ENCODE measurements at regions not wholly inside any gene's neighbourhood (a gene's known extent, or its start where the extent isn't known, plus 50 kb on each side); places are given as distances from the start of the nearest gene placed in this dataset.

DNA sequence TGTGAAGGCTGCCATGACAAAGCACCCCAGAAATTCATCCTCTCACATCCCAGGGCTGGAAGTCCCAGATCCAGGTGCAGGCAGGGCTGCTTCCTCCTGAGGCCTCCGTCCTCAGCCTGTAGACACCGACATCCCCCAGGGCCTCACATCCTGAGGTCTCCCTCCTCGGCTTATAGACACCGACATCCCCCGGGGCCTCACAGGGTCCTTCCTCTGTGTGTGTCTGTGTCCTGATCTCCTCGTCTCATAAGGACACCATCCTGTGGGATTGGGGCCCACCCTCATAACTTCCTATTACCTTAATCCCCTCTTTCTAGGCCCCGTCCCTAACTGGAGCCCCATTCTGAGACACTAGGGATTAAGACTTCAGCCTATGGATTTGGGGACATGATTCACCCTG is 92.0 kb upstream of the SNTG2 start:
- Histone ChIP-seq H3K4me3 (no peak overlapping the region), H3K4me1 (ENCODE audit: insufficient read depth) (no peaks in the 10 kb centered on the region), H3K9me3 (no peaks in the 10 kb centered on the region), H3K27ac (no peak overlapping the region), H3K36me3 (no peaks in the 10 kb centered on the region), H3K27me3 (no peaks in the 10 kb centered on the region)
- DNase-seq = no peak
- intact Hi-C loops (cut with DNase I) = no loop called here
- 84 to 96% (median 92%) methylated on average over 7 of the region's 7 CpGs for WGBS, 3 donors
- no peak for TF ChIP-seq POLR2A (IDR thresholded peaks at IDR 0.05)
- TF ChIP-seq, protein P1, sequence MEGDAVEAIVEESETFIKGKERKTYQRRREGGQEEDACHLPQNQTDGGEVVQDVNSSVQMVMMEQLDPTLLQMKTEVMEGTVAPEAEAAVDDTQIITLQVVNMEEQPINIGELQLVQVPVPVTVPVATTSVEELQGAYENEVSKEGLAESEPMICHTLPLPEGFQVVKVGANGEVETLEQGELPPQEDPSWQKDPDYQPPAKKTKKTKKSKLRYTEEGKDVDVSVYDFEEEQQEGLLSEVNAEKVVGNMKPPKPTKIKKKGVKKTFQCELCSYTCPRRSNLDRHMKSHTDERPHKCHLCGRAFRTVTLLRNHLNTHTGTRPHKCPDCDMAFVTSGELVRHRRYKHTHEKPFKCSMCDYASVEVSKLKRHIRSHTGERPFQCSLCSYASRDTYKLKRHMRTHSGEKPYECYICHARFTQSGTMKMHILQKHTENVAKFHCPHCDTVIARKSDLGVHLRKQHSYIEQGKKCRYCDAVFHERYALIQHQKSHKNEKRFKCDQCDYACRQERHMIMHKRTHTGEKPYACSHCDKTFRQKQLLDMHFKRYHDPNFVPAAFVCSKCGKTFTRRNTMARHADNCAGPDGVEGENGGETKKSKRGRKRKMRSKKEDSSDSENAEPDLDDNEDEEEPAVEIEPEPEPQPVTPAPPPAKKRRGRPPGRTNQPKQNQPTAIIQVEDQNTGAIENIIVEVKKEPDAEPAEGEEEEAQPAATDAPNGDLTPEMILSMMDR (IDR thresholded peaks at IDR 0.05) = no peak

DNA sequence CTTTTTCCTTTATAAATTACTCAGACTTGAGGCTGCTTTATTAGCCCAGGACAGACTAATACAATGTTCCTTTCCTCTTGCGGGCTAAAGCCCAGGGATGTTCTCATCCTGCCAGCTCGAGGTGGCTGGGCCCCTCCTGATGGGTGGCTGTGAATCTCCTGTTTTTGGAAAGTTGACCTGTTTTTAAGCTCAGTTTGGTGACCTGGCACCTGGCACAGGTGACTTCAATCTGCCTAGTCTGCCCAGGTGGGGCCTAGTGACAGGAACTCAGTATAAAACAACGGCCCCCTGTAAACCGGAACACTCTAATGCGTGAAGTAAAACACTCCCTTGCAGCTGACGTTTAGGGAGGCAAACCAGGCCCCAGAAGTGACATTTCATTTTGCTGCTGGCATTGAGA is 92.7 kb upstream of the SNTG2 start:
- H3K9me3 ChIP-seq = no peaks in the 10 kb centered on the region
- intact Hi-C loops (cut with DNase I) = no loop called here
- no peak overlapping the region for H3K27ac ChIP-seq

DNA sequence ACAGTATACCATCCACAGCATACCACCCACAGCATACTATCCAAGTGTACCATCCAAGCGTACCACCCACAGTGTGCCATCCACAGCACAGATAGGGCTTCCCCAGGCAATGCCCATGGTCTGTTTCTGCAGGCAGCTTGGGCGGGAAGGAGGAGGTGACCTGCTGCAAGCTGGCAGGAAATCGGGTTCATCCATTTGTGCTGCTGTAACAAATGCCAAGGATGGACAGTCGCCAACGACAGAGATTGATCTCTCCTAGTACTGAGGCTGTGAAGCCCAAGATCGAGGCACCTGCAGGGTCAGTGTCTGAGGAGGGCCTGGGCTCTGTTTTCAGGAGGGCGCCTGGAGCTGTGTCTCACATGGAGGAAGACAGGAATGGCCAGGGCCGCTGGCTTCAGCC is 93.6 kb upstream of the SNTG2 start:
- no peaks in the 10 kb centered on the region for H3K9me3 ChIP-seq
- H3K27ac ChIP-seq = no peak overlapping the region
- WGBS, 3 donors = 83 to 87% (median 85%) methylated on average over 8 of the region's 8 CpGs
- no peak overlapping the region for H3K4me3 ChIP-seq
- H3K27me3 ChIP-seq = no peaks in the 10 kb centered on the region
- TF ChIP-seq, protein P1 (IDR thresholded peaks at IDR 0.05) = no peak
- TF ChIP-seq EP300 (IDR thresholded peaks at IDR 0.05) (no peak), POLR2A (IDR thresholded peaks at IDR 0.05) (no peak)
- intact Hi-C loops (cut with DNase I) = no loop called here
- no peaks in the 10 kb centered on the region for H3K36me3 ChIP-seq
- DNase-seq = no peak
- no peaks in the 10 kb centered on the region for H3K4me1 ChIP-seq (ENCODE audit: insufficient read depth)

More for the DNA sequence above, 92.7 kb upstream of the SNTG2 start:
- no peak overlapping the region for H3K4me3 ChIP-seq
- TF ChIP-seq POLR2A (IDR thresholded peaks at IDR 0.05) = no peak
- TF ChIP-seq EP300 (IDR thresholded peaks at IDR 0.05) = no peak
- TF ChIP-seq, protein P1 (IDR thresholded peaks at IDR 0.05) = no peak
- no peaks in the 10 kb centered on the region for H3K4me1 ChIP-seq (ENCODE audit: insufficient read depth)
- no peaks in the 10 kb centered on the region for H3K36me3 ChIP-seq
- WGBS, 3 donors = 62 to 73% (median 71%) methylated on average over 6 of the region's 6 CpGs
- no peak for DNase-seq
- H3K27me3 ChIP-seq = no peaks in the 10 kb centered on the region

DNA sequence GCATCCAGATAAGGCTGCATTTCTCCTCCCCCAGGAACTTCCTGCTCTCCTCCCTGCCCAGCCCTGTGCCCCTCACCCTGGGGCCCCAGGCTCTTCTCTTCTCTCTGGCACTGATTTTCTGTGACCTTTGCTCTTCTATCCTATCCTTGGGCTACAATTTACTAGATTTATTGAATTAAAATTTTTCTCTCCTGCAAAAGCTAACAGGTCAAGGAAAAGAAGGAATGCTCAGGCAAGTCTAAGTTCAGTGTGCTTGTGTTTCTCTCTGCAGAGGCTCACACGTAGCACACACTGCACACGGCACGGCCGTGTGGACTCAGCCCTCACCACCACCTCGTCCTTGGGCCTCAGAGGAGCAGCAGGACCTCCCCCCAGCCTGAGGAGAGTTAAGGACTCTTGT is 94.2 kb upstream of the SNTG2 start:
- H3K4me3 ChIP-seq = no peak overlapping the region
- WGBS, 3 donors = 21 to 43% (median 26%) methylated on average over 5 of the region's 5 CpGs
- no peaks in the 10 kb centered on the region for H3K9me3 ChIP-seq
- H3K4me1 ChIP-seq (ENCODE audit: insufficient read depth) = no peaks in the 10 kb centered on the region
- no peaks in the 10 kb centered on the region for H3K27me3 ChIP-seq
- intact Hi-C loops (cut with DNase I) = no loop called here
- H3K36me3 ChIP-seq = no peaks in the 10 kb centered on the region
- DNase-seq = no peak
- TF ChIP-seq EP300 (IDR thresholded peaks at IDR 0.05) = no peak
- TF ChIP-seq POLR2A (IDR thresholded peaks at IDR 0.05) = no peak
- no peak overlapping the region for H3K27ac ChIP-seq

DNA sequence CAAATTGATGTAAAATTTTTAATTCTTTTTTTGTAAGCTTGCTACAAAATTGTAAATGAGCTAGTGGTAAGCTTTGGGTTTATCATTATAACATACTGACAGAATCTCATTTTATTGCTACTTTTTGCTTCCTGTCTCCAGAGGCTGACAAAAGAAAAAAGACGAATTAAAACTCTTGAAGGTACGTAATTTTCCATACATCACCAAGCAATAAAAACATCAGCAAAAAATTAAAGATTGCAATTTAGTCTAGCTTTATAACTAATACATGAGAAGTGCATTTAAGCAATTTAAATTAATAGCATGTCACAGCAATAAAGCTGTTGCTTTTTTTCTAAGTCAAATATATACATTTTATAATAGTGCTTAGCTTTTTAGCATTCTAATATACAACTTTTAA is 94.6 kb upstream of the SNTG2 start:
- Histone ChIP-seq H3K4me1 (ENCODE audit: insufficient read depth) (no peaks in the 10 kb centered on the region), H3K36me3 (no peaks in the 10 kb centered on the region), H3K4me3 (no peak overlapping the region), H3K27ac (no peak overlapping the region), H3K9me3 (no peaks in the 10 kb centered on the region), H3K27me3 (no peaks in the 10 kb centered on the region)
- WGBS, 3 donors = 60 to 75% (median 63%) methylated on average over 2 of the region's 2 CpGs
- TF ChIP-seq POLR2A (IDR thresholded peaks at IDR 0.05) (no peak), EP300 (IDR thresholded peaks at IDR 0.05) (no peak)
- TF ChIP-seq, protein P1 (IDR thresholded peaks at IDR 0.05) = no peak
- DNase-seq = no peak
- intact Hi-C loops (cut with DNase I) = no loop called here

All from ovary (tissue), 7 donors.